ENCODE measurements at regions not wholly inside any gene's neighbourhood (a gene's known extent, or its start where the extent isn't known, plus 50 kb on each side); places are given as distances from the start of the nearest gene placed in this dataset.

GRCh38 chr5:68490406-68490805 lies 274.9 kb downstream of the PIK3R1 start:
- DNase-seq = no peak

- DNase-seq = no peak
Measured at GRCh38 chr5:68494771-68495170, 279.2 kb downstream of the PIK3R1 start.

GRCh38 chr5:68499987-68500386 lies 284.4 kb downstream of the PIK3R1 start:
- DNase-seq = peak; percentile 79

- no peak for DNase-seq
Measured at GRCh38 chr5:68500813-68501212, 285.3 kb downstream of the PIK3R1 start.

- DNase-seq = peak; percentile 28
Measured at GRCh38 chr5:68502531-68502930, 287.0 kb downstream of the PIK3R1 start.

- peak; percentile 53 for DNase-seq
Measured at GRCh38 chr5:68504306-68504705, 288.8 kb downstream of the PIK3R1 start.

- DNase-seq = no peak
Measured at GRCh38 chr5:68505917-68506860, 290.6 kb downstream of the PIK3R1 start.

GRCh38 chr5:68515514-68515913 lies 300.0 kb downstream of the PIK3R1 start:
- no peak for DNase-seq

- DNase-seq = no peak
Measured at GRCh38 chr5:68518286-68518685, 302.7 kb downstream of the PIK3R1 start.

GRCh38 chr5:68519143-68519542 lies 303.6 kb downstream of the PIK3R1 start:
- no peak for DNase-seq

- DNase-seq = no peak
Measured at GRCh38 chr5:68521776-68522175, 306.2 kb downstream of the PIK3R1 start.

GRCh38 chr5:68522863-68523262 lies 307.3 kb downstream of the PIK3R1 start:
- DNase-seq = peak; percentile 84

- peak; percentile 89 for DNase-seq
Measured at GRCh38 chr5:68528821-68529273, 313.3 kb downstream of the PIK3R1 start.

- DNase-seq = peak; percentile 87
Measured at GRCh38 chr5:68529581-68529980, 314.0 kb downstream of the PIK3R1 start.

GRCh38 chr5:68531970-68532369 lies 316.4 kb downstream of the PIK3R1 start:
- DNase-seq = no peak

GRCh38 chr5:68533051-68533450 lies 317.5 kb downstream of the PIK3R1 start:
- DNase-seq = no peak

- no peak for DNase-seq
Measured at GRCh38 chr5:68533571-68534084, 318.1 kb downstream of the PIK3R1 start.

- DNase-seq = peak; percentile 50
Measured at GRCh38 chr5:68534131-68534940, 318.8 kb downstream of the PIK3R1 start.

- no peak for DNase-seq
Measured at GRCh38 chr5:68534956-68535520, 319.5 kb downstream of the PIK3R1 start.

- DNase-seq = no peak
Measured at GRCh38 chr5:68538814-68539420, 323.4 kb downstream of the PIK3R1 start.

- no peak for DNase-seq
Measured at GRCh38 chr5:68540798-68541590, 325.4 kb downstream of the PIK3R1 start.

GRCh38 chr5:68542207-68542606 lies 326.7 kb downstream of the PIK3R1 start:
- DNase-seq = peak; percentile 27
